ENCODE measurements at regions not wholly inside any gene's neighbourhood (a gene's known extent, or its start where the extent isn't known, plus 50 kb on each side); places are given as distances from the start of the nearest gene placed in this dataset.

DNA sequence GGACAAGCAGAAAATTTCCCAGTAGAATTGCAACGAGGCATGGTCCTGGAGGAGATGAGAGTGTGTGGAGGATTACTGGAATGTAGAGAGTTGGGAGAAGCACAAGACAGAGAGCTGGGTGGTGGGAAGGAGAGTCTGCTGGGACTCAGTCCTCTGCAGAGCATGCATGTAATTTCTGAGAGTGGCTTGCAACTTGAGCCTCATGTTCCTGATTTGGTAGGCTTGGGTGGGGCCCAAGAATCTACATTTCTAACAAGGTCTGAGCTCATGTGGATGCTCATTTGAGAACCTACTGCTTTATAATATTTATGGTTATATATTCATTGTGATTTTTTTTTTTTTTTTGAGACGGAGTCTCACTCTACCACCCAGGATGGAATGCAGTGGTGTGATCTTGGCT, 317.9 kb upstream of the COBL start:
- TF ChIP-seq EP300 (IDR thresholded peaks at IDR 0.05) (no peak), POLR2A (IDR thresholded peaks at IDR 0.05) (no peak), POLR2AphosphoS5 (IDR thresholded peaks at IDR 0.05) (no peak)
- TF ChIP-seq, protein P1, sequence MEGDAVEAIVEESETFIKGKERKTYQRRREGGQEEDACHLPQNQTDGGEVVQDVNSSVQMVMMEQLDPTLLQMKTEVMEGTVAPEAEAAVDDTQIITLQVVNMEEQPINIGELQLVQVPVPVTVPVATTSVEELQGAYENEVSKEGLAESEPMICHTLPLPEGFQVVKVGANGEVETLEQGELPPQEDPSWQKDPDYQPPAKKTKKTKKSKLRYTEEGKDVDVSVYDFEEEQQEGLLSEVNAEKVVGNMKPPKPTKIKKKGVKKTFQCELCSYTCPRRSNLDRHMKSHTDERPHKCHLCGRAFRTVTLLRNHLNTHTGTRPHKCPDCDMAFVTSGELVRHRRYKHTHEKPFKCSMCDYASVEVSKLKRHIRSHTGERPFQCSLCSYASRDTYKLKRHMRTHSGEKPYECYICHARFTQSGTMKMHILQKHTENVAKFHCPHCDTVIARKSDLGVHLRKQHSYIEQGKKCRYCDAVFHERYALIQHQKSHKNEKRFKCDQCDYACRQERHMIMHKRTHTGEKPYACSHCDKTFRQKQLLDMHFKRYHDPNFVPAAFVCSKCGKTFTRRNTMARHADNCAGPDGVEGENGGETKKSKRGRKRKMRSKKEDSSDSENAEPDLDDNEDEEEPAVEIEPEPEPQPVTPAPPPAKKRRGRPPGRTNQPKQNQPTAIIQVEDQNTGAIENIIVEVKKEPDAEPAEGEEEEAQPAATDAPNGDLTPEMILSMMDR (IDR thresholded peaks at IDR 0.05) = no peak

All from sigmoid colon (tissue), 4 donors.